NCI-H2081 (cell line): ENCODE measurements at regions not wholly inside any gene's neighbourhood (a gene's known extent, or its start where the extent isn't known, plus 50 kb on each side); places are given as distances from the start of the nearest gene placed in this dataset.
"Not testable (repeated sequence)": the region's sequence is repeated elsewhere in the genome, so short reads cannot be mapped to it uniquely, and the experiment has no call there.

Experiments used
- DNase-seq, 2 experiments: peaks; one replicate each; lab custom pipeline; 2025; lab: John Stamatoyannopoulos, UW

DNA sequence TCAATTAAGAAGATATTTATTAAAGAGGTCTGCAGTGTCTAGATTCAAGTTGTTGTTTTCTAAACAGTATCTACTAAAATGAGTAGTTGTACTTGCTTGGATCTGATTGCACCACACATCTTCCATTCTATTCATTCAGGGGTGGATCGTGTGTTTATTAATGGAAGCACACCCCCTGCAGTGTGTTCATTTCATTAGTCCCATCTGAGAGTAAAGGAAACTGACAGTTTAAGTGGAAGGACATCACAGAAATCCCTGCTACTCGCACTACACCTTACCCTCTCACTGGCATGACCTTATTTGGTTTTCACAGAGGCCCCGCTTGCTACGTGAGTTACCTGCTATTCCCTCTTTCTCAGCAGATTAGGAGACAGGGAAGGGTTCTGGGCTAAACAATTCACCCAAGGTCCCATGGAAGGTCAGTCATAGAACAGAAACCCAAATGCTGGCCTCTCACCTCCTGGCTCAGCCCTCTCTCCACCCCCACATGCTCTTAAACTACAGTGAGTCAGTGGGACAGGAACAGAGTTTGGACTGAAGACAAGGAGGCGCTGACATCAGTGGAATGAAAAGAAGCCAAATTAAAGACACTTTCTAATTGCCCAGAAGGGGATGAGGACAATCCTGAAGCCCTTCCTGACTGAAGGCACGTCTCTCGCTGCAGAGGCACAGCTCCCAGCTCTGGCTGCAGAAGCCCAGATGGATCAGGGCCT lies 369.2 kb upstream of the NRP1 start:
- DNase-seq, result no peak

GRCh38 chr10:33698033-33698432 lies 363.6 kb upstream of the NRP1 start:
- DNase-seq, result no peak

GRCh38 chr10:33697016-33697415 lies 362.5 kb upstream of the NRP1 start:
- no peak for DNase-seq

GRCh38 chr10:33695536-33695935 lies 361.1 kb upstream of the NRP1 start:
- DNase-seq, result no peak

DNA sequence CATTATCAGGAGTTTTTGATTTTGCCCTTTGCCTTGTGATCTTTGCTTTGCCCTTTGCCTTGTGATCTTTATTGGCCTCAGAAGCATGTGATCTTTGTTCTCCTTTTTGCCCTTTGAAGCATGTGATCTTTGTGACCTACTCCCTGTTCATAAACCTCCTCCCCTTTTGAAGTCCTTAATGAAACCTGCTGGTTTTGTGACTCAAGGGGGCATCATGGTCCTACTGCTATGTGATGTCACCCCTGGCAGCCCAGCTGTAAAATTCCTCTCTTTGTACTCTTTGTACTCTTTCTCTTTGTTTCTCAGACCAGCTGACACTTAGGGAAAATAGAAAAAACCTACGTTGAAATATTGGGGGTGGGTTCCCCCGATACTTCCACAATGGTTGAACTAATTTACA lies 356.1 kb upstream of the NRP1 start:
- DNase-seq, result not testable (repeated sequence)

DNA sequence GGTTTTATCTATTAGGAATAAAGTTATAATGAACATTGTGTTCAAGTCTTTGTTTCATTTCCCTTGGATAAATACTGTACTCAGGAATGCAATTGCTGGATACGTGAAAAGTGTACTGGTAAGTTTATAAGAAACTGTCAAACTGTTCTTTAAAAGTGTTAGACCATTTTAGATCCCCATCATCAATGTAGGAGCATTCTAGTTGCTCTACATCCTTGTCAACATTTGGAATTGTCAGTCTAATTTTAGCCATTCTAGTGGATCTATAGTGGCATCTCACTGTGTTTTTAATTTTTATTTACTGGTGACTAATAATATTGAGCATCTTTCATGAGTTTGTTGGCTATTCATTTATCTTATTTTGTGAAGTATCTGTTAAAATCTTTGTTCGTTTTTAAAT lies 354.0 kb upstream of the NRP1 start:
- no peak for DNase-seq

DNA sequence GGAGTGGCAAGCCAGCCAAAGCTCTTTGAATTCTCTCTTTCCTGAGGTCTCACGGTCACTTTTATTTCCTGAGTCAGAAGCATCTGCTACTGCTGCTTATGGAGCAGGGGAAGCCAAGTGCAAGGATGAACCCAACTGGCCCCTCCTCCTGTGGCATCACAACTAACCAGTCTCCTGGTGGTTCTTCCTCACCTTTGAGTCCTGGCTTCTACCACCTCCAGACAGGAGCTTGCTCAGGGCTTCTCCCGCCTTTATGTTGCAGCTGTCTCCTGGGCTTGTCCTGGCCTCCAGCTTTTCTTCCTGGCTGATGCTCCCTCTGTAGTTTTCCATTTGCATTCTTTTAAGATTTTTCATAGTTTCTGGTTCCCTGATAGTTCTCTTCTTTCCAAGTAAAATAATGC lies 349.7 kb upstream of the NRP1 start:
- no peak for DNase-seq

- no peak for DNase-seq
Measured at GRCh38 chr10:33681595-33681994, 347.1 kb upstream of the NRP1 start.

DNA sequence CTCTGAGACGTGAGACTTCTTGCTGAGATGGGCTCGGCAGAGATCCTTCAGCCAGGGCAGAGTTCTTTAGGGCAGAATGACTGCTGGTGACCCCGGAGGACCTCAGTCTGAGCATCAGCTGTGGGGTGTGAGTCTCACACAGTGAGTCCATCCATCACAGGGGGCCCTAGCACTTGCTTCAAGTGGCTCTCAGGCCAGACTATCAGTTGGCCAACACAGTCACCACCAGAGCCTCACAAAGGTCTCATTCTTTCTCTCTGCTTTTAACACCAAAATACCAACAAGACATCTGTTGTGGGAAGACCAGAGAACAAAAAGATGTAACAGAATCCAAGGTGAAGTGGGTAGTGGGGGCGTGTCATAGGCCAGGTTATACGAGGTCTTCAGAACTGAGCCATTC lies 345.6 kb upstream of the NRP1 start:
- DNase-seq, result no peak

- no peak for DNase-seq
Measured at GRCh38 chr10:33676606-33677339, 342.3 kb upstream of the NRP1 start.

DNA sequence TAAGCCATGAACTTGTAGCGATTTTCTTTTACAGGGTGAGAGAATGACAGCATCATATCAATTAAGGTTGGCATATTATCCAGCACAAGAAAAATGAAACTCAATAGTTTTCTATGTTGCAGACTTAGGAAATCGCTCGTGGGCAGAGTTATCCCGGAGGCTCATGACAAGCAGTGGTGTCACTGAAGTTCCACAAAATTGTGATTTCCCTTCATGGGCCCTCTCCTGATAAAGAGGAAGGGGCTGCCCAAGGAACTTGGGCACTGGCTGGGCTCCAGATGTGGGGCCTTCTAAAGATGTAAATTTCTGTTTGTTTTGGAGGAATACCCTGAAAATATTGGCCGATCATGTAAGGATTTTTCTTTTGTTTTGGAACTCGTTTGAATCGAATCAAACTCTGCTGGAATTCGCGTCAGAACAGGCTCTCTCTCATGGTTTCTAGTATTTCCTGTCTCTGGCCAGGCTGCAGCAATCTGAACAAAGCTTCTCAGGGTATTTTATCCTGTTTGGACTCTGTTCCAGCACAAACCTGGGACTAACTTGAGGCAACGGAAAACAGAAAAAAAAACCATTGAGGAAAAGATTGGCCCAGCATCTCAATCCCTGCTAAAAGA lies 340.6 kb upstream of the NRP1 start:
- DNase-seq, result no peak

DNA sequence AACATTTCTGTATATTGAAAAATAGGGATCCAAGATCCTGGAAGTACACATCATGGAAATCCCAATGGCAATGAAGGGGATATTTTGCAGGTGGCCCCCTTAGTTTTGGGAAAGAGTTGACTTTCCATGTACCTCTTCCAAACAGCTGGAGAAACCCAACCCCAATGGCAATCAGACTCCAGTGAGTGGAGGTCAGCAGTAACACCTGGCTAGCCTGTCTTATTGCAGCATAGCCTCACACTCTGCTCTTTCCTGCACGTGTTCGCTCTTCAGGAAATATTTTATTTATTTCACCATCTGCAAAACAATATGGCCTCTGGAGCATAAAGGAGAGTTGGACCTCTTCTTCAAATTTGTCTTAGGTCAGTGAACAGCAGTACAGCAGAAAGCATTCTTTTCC lies 340.0 kb upstream of the NRP1 start:
- no peak for DNase-seq

DNA sequence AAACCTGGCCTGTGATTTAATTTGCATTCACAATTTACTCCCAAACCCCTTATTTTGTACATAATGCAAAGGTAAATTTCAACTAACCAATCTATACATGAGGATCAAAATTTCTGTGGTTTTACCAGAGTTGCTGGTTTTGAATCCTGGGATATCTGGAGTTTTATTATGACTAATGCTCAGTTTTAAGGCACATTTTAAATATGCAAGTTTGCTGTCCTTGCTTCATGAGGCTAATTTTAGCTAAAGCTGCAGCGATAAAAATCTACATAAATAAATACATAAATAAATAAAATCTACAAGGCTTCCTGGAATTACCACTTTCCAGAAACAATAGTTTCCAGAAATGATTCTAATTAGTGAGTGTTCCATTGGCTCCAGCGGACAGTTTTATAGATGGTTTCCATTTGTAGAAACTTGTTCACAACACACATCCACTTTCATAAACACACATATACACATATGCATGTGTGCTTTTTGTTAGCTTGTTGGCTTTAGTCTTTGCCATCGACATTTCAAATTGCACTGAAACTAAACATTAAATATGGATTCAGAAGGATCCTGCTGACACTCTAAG lies 339.5 kb upstream of the NRP1 start:
- no peak for DNase-seq

- no peak for DNase-seq
Measured at GRCh38 chr10:33669904-33670303, 335.4 kb upstream of the NRP1 start.

DNA sequence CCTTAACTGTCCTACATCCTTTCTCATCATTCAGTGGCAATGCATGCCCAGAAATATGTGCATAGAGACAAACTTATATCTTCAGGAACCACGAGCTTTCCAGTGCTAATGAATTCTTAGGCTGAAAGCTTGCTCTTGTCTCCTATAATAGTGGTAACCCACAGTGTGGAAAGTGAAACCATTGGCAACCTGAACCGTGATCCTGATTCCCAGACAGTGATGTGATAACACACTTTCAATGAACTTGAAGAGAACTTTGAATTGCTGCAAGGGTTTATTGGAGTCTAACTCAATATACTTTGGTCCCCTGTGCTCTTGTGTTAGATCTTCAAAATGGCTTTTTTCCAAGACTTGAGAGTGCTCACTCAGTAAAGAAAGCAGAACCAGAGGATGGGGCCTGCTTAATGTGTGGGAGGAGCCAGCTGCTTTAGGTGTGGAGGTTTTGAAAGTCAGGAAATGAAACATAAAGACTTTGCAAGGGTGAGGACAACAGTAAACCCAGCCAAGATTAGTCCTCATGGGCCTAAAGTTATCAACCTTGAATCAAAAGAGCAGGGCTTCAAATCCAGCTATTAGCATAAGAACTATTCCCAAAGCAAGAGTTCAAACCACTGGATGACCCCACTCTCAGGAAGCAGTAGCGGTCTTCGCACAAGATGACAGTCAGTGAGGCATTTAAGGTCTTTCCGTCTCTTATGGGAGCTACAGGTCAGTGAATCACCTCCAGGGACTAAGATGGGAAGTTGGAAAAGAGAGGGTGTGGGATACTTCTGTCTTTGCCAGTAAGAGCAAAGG lies 332.4 kb upstream of the NRP1 start:
- DNase-seq, result no peak

GRCh38 chr10:33665501-33665900 lies 331.0 kb upstream of the NRP1 start:
- DNase-seq, result no peak

- no peak for DNase-seq
Measured at GRCh38 chr10:33664070-33664469, 329.6 kb upstream of the NRP1 start.

GRCh38 chr10:33661580-33662336 lies 327.3 kb upstream of the NRP1 start:
- DNase-seq, result no peak

GRCh38 chr10:33660329-33660728 lies 325.9 kb upstream of the NRP1 start:
- DNase-seq, result no peak

- DNase-seq, result no peak
Measured at GRCh38 chr10:33657913-33658312, 323.4 kb upstream of the NRP1 start.

GRCh38 chr10:33657154-33657908 lies 322.9 kb upstream of the NRP1 start:
- peak in 1 of 2 experiments; percentile 51 for DNase-seq
